ENCODE measurements at regions not wholly inside any gene's neighbourhood (a gene's known extent, or its start where the extent isn't known, plus 50 kb on each side); places are given as distances from the start of the nearest gene placed in this dataset.

DNA sequence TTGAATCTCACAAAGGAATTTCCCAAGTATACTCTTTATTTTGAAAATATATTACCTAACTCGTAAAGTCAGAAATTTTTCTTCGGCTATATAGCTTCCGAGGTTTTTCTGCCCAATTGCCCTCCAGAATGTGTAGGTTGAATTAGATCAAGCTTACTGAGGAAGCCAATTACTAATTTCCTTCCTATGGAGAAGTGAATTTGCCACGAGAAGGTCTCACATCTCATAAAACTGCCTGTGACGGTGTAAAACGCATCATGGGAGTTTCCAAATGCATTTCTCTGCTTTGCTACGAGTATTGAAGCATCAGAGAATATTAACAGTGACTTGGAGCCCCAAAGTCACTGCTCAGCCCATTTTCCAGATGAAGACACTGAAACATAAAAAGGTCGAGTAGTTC is 262.3 kb downstream of the PTBP2 start:
- TF ChIP-seq, protein P1, sequence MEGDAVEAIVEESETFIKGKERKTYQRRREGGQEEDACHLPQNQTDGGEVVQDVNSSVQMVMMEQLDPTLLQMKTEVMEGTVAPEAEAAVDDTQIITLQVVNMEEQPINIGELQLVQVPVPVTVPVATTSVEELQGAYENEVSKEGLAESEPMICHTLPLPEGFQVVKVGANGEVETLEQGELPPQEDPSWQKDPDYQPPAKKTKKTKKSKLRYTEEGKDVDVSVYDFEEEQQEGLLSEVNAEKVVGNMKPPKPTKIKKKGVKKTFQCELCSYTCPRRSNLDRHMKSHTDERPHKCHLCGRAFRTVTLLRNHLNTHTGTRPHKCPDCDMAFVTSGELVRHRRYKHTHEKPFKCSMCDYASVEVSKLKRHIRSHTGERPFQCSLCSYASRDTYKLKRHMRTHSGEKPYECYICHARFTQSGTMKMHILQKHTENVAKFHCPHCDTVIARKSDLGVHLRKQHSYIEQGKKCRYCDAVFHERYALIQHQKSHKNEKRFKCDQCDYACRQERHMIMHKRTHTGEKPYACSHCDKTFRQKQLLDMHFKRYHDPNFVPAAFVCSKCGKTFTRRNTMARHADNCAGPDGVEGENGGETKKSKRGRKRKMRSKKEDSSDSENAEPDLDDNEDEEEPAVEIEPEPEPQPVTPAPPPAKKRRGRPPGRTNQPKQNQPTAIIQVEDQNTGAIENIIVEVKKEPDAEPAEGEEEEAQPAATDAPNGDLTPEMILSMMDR (IDR thresholded peaks at IDR 0.05 in 8 of 11, conservative IDR thresholded peaks at IDR 0.05 in 3 of 11), result no peak
- no peak for TF ChIP-seq POLR2AphosphoS5 (IDR thresholded peaks at IDR 0.05)

Measured in spleen (tissue), 7 donors.